NCI-H69 (cell line): ENCODE measurements at regions not wholly inside any gene's neighbourhood (a gene's known extent, or its start where the extent isn't known, plus 50 kb on each side); places are given as distances from the start of the nearest gene placed in this dataset.

Experiments
- DNase-seq: peaks from one replicate; lab custom pipeline; 2025; lab: John Stamatoyannopoulos, UW

DNA sequence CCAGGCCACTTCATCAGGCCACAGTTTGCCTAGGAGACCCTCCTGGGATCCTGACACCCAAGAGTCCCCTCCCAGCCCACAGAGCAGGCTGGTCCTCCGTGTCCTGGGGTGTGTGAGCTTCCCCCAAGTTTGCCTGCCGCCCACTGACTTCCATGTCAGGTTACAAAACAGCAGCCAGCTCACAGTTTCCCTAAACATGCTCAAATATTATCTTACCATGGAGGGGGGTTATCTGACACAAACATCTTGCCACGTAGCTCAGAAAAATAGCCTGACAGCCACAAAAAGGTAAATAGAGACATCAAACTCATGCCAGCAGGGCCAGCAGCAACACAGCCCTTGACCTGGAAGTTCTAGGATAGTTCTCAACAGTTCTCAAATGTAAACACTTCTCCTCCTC lies 346.5 kb downstream of the TNS1 start:
- DNase-seq, result no peak

- DNase-seq, result no peak
Measured at GRCh38 chr2:217655651-217656050, 347.1 kb downstream of the TNS1 start.

- no peak for DNase-seq
Measured at GRCh38 chr2:217654168-217654567, 348.6 kb downstream of the TNS1 start.

- no peak for DNase-seq
Measured at GRCh38 chr2:217652761-217653639, 349.8 kb downstream of the TNS1 start.

DNA sequence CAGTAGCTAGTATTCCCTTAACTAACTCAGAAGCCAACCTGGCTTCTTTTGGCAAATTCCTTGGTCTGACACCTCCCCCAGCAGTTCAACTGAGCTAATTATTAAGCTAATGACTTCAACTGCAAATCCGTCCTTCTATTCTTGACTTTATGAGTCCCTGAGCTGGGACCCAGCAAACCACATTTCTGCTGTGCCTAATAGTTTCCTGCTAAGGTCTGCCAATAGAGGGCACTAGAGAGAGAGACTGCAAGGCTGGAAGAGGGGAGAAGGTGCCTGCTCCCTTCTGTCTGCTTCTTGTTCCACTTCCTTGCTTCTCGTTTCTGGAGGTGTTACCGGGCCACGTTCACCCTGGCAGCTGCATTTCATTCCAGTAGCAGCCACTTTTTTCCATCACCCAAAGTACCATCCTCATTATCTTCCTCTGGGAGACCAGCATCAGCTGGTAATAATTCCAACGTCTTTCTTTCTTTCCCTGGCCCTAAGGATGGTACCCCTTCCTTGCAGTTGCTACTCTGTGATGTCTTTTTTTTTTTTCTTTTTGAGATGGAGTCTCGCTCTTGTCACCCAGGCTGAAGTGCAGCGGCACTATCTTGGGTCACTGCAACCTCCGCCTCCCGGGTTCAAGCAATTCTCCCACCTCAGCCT lies 352.0 kb downstream of the TNS1 start:
- peak; percentile 61 for DNase-seq

DNA sequence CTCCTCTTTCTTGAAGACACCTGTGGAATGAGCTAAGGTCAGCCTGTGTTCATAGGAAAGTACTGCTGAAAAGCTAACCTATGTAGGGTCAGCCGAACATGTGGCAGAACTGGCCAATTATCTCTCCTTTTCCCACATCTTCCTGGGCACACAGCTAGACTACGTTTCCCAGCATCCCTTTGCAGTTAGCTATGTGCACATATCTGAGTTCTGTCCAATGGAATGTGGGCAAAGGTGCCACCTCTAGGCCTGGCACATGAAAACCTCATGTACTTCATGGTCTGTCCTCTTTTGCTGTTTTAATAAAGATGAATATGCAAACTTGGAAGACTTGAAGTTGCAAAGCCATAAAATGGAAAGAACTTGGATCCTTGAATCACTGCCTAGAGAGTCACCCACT lies 352.6 kb downstream of the TNS1 start:
- DNase-seq, result no peak

DNA sequence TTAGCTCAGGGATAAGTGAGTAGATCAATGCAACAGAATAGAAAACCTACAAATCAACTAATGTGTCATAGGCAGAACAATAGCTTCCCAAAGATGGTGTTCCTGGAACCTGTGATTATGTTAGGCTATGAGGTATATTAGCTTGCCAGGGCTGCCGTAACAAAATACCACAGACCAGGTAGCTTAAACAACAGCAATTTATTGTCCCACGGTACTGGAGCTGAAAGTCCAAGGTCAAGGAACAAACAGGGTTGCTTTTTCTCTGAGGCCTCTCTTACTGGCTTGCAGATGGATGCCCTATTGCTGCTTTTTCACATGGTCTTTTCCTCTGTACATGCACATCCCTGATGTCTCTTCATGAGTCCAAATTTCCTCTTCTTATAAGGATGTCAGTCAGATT lies 354.9 kb downstream of the TNS1 start:
- DNase-seq, result no peak

GRCh38 chr2:217647226-217647625 lies 355.6 kb downstream of the TNS1 start:
- no peak for DNase-seq

DNA sequence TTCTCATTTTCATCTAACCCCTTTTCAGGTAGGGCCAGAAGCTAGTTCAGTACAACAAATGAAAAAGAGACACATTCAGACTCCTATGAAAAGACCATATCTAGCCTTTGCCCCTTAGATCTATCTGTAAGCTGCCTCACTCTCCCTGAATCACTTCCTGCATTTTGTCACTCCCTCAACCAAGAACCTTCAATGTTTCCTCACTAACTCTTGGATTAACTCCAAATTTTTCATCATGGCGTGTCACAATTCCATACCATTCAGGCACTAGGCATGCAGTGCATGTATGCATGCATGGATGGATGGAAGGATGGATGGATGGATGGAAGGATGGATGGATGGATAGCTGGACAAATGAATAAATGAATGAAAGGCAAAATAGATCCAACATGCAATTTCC lies 356.9 kb downstream of the TNS1 start:
- no peak for DNase-seq

GRCh38 chr2:217643789-217644301 lies 358.9 kb downstream of the TNS1 start:
- DNase-seq, result no peak

DNA sequence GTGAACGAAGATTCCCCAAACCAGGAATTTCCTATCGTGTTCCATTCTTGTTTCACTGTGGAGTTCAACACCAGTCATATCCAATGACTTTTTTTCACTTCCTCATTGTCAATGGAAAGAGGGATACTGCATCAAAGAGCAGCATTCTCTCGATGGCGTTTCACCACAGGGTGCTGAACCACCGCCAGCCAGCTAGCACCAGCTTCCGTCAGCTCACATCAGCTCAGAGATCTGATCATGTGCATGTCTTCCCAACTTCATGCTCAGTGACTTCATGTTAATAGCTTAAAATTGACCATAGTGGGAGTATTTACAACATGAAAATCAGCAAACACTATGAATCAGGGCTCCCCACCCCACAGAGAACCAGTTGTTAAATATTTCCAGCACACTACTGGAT lies 359.9 kb downstream of the TNS1 start:
- DNase-seq, result no peak

- no peak for DNase-seq
Measured at GRCh38 chr2:217641960-217642359, 360.8 kb downstream of the TNS1 start.

- no peak for DNase-seq
Measured at GRCh38 chr2:217639481-217639880, 363.3 kb downstream of the TNS1 start.

DNA sequence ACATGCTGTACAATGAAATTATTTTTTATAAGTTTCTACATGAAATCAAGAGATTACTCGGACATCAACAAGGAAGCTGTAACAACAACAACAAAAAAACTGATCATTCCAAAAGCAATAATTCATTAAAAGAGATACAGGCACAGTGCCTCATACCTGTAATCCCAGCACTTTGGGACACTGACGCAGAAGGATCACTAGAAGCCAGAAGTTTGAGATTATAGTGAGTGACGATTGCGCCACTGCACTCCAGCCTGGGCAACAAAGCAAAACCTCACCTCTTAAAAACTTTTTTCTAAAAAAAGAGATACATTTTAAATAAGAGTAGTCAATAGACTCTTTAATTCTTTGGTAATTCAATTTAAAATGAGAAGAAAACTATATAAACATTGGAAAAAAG lies 364.3 kb downstream of the TNS1 start:
- DNase-seq, result no peak

DNA sequence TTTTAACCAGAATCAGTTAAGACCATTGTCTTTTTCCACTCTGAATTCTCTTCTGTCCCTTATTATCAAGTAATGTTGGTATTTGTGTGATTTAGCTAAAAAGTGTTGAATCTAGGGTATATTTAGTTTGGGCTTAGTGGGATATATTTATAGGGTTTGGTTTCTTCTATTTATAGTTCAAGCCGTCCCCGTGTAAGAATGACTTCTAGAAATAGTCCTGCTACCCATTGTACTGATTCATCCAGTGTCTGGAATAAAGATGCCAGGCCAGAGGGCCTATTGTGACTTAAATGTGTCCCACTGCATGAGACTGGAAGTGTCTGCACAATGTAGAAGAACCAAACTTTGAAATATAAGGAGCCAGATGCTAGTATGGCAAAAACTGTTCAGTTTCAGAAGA lies 364.8 kb downstream of the TNS1 start:
- DNase-seq, result no peak

GRCh38 chr2:217636991-217637561 lies 365.7 kb downstream of the TNS1 start:
- DNase-seq, result no peak

- no peak for DNase-seq
Measured at GRCh38 chr2:217636578-217636977, 366.2 kb downstream of the TNS1 start.

DNA sequence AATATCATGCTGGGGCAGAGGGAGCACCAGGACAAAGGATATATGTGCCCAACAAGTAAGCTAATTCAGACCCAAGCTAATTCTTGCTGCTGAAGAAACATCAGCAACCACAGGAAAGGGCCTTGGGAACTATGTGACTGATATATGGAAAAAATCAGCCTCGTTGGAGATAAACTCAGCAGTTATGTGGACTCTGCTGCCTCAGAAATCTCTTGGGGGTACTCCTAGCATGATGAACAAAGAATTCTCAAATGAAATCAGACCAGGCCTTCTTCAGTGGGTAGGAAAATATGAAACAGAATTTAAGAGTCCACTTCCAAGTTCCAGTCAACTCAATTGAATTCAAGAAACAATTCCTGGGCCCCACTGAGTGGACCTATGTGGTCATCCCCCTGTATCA lies 367.9 kb downstream of the TNS1 start:
- no peak for DNase-seq

GRCh38 chr2:217632043-217632442 lies 370.8 kb downstream of the TNS1 start:
- DNase-seq, result no peak

DNA sequence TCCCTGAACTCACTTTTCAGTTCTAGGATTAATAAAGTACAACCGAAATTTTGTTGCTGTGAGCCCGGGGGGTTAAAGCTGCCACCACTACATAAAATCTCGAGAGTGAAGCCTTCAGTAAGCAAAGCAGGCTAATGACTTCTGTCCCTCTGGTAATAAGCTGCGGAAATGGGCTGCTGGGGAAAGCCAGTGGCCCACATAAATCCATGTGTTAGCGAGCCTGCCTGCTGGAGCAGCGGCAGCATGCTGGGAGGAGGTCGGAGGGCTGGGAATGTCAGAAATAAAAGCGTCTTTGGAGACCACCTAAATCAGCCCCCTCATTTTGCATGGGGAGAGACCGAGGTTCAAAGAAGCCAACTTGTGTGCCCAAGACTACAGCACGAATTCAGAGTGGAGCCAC lies 371.7 kb downstream of the TNS1 start:
- no peak for DNase-seq

- DNase-seq, result no peak
Measured at GRCh38 chr2:217629347-217629746, 373.4 kb downstream of the TNS1 start.

DNA sequence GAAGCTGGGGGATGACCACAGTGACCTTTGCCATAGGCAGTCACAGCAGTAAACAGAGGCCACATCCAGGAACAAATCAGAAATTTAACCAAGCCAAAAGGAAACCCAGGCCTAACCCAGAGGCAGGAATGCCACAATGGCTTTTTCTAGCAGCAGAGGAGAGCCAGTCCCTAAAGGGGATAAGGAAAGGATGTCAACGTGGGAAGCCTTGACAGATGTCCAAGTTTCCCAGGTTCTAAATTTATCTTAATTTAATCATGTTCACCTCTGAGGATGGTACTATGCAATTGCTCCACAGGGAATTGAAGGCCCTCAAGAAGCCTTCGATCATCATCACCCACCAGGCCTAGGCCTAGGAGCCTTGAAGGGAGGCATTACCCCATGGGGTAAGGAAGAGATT lies 374.7 kb downstream of the TNS1 start:
- no peak for DNase-seq

DNA sequence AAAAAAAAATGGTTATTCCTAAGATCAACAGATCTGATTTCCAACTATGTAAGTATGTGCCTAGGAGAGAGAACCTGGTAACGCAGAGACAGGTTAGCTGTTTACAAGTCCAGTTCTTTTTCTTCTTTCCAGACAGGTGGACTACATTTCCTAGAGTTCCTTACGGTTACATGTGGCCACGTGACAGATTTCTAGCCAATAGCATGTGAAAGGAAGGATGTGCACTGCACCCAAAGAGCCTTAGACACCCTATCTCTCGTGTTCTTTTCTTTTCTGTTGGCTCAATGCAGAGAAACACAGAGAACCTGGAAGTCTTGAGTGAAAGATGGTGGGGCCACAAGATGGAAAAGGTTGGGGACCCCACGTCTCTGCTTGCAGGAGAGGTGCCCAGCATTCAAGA lies 375.9 kb downstream of the TNS1 start:
- no peak for DNase-seq
